NCI-H146 treated with DMSO at 0.1 percent for 48 hours (cell line): ENCODE measurements at regions not wholly inside any gene's neighbourhood (a gene's known extent, or its start where the extent isn't known, plus 50 kb on each side); places are given as distances from the start of the nearest gene placed in this dataset.

Experiments used
- DNase-seq: peaks from one replicate; lab custom pipeline; 2025; ENCODE audit not compliant: unreplicated experiment; lab: John Stamatoyannopoulos, UW

- no peak for DNase-seq
Observed at GRCh38 chr5:52668544-52669185, 119.1 kb upstream of the ITGA1 start.

- DNase-seq = no peak
Observed at GRCh38 chr5:52672459-52672858, 115.3 kb upstream of the ITGA1 start.

GRCh38 chr5:52673495-52673894 is 114.2 kb upstream of the ITGA1 start:
- DNase-seq = no peak

- no peak for DNase-seq
Observed at GRCh38 chr5:52674815-52675545, 112.7 kb upstream of the ITGA1 start.

- no peak for DNase-seq
Observed at GRCh38 chr5:52682492-52682891, 105.2 kb upstream of the ITGA1 start.

- DNase-seq = no peak
Observed at GRCh38 chr5:52684051-52684450, 103.7 kb upstream of the ITGA1 start.

GRCh38 chr5:52685566-52685965 is 102.2 kb upstream of the ITGA1 start:
- no peak for DNase-seq

GRCh38 chr5:52685971-52686370 is 101.7 kb upstream of the ITGA1 start:
- DNase-seq = no peak

- DNase-seq = no peak
Observed at GRCh38 chr5:52690236-52690768, 97.4 kb upstream of the ITGA1 start.

- no peak for DNase-seq
Observed at GRCh38 chr5:52692039-52692438, 95.7 kb upstream of the ITGA1 start.

GRCh38 chr5:52692606-52693005 is 95.1 kb upstream of the ITGA1 start:
- no peak for DNase-seq

GRCh38 chr5:52693280-52693679 is 94.4 kb upstream of the ITGA1 start:
- no peak for DNase-seq

- no peak for DNase-seq
Observed at GRCh38 chr5:52693836-52694235, 93.9 kb upstream of the ITGA1 start.

- no peak for DNase-seq
Observed at GRCh38 chr5:52694648-52695047, 93.1 kb upstream of the ITGA1 start.

GRCh38 chr5:52702877-52703276 is 84.8 kb upstream of the ITGA1 start:
- DNase-seq = no peak

GRCh38 chr5:52703321-52703720 is 84.4 kb upstream of the ITGA1 start:
- no peak for DNase-seq

GRCh38 chr5:52705720-52706119 is 82.0 kb upstream of the ITGA1 start:
- no peak for DNase-seq

GRCh38 chr5:52706775-52707174 is 80.9 kb upstream of the ITGA1 start:
- no peak for DNase-seq

- no peak for DNase-seq
Observed at GRCh38 chr5:52707616-52708015, 80.1 kb upstream of the ITGA1 start.

- DNase-seq = no peak
Observed at GRCh38 chr5:52708463-52708862, 79.3 kb upstream of the ITGA1 start.

- DNase-seq = no peak
Observed at GRCh38 chr5:52709167-52709925, 78.4 kb upstream of the ITGA1 start.
